ENCODE measurements at regions not wholly inside any gene's neighbourhood (a gene's known extent, or its start where the extent isn't known, plus 50 kb on each side); places are given as distances from the start of the nearest gene placed in this dataset.

DNA sequence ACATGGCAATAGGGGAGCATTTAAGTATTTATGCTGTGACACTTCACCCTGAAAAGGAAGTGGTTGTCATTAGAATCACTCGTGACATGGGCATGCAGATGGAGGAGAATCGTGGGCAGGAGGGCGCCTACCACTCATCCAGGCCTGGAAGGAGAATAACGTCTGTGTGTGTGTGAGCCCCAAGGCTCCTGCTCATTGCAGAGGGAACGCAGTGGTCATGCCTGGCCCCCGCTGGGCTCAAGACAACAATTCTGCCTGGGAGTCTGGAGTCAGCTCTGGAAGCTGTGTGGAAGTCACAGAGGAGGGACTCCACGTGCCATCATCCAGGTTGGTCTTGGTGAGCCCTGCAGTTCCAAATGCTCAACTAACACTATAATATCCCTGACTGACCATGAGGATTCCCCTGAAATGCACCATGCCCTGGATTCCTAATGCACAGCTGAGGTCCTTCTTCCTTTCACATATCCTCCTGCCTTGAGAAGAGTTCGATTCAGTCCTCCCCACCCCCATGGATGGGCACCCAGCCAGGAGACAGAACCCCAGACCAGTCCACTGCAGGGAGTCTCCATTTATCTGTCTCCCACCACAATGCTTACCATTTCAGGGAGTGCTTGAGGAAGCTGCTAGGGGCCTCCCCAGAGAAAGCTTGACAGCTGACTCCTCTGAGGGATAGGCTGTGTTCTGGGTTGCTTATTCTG is 446.9 kb upstream of the B3GAT1 start:
- Histone ChIP-seq H3K9ac (ENCODE audit: low read length in 3 of 3) (no peak overlapping the region), H3K4me3 (ENCODE audit: low read length in 3 of 3) (no peak overlapping the region), H3K27ac (ENCODE audit: low read depth in 2 of 2, low read length in 2 of 2) (no peak overlapping the region), H3K36me3 (ENCODE audit: control insufficient read depth in 2 of 3, insufficient read depth in 3 of 3, low read length in 3 of 3) (no peaks in the 10 kb centered on the region), H3K9me3 (ENCODE audit: control insufficient read depth in 2 of 3, insufficient read depth in 1 of 3, low read length in 3 of 3) (no peaks in the 10 kb centered on the region), H3K4me1 (ENCODE audit: control insufficient read depth in 2 of 3, insufficient read depth in 2 of 3, low read depth in 1 of 3, low read length in 3 of 3) (no peaks in the 10 kb centered on the region), H3K27me3 (ENCODE audit: control insufficient read depth, insufficient read depth, low read length) (no peaks in the 10 kb centered on the region)
- no peak for FAIRE-seq
- TF ChIP-seq, protein P1, sequence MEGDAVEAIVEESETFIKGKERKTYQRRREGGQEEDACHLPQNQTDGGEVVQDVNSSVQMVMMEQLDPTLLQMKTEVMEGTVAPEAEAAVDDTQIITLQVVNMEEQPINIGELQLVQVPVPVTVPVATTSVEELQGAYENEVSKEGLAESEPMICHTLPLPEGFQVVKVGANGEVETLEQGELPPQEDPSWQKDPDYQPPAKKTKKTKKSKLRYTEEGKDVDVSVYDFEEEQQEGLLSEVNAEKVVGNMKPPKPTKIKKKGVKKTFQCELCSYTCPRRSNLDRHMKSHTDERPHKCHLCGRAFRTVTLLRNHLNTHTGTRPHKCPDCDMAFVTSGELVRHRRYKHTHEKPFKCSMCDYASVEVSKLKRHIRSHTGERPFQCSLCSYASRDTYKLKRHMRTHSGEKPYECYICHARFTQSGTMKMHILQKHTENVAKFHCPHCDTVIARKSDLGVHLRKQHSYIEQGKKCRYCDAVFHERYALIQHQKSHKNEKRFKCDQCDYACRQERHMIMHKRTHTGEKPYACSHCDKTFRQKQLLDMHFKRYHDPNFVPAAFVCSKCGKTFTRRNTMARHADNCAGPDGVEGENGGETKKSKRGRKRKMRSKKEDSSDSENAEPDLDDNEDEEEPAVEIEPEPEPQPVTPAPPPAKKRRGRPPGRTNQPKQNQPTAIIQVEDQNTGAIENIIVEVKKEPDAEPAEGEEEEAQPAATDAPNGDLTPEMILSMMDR (IDR thresholded peaks at IDR 0.05; ENCODE audit: borderline replicate concordance, extremely low read depth, insufficient read depth): no peak
- DNase-seq: no peak
- intact Hi-C loops (cut with DNase I): no loop called here

DNA sequence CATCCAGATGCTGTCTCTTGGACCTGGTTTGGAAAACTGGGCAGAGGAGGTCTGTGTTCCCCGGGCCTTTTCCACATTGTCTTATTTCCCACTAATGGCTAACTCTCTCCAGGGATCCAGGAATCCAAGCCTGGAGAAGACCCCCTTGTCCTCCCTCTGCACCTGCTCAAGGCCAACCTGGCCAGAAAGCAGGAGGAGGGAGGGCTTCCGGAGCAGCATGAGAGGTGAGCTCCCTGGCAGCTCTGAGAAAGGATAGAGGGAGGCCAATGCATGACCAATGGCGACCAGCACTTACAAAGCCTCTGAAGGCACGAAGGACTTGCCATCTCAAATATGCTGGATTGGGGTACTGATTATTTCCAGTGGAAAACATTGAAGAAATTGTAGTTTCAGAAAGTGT is 445.0 kb upstream of the B3GAT1 start:
- TF ChIP-seq, protein P1 (IDR thresholded peaks at IDR 0.05; ENCODE audit: borderline replicate concordance, extremely low read depth, insufficient read depth): no peak
- no peaks in the 10 kb centered on the region for H3K27me3 ChIP-seq (ENCODE audit: control insufficient read depth, insufficient read depth, low read length)
- no peaks in the 10 kb centered on the region for H3K9me3 ChIP-seq (ENCODE audit: control insufficient read depth in 2 of 3, insufficient read depth in 1 of 3, low read length in 3 of 3)
- no peak overlapping the region for H3K4me3 ChIP-seq (ENCODE audit: low read length in 3 of 3)
- H3K27ac ChIP-seq (ENCODE audit: low read depth in 2 of 2, low read length in 2 of 2): no peak overlapping the region
- FAIRE-seq: no peak
- intact Hi-C loops (cut with DNase I): no loop called here
- no peak for DNase-seq
- H3K36me3 ChIP-seq (ENCODE audit: control insufficient read depth in 2 of 3, insufficient read depth in 3 of 3, low read length in 3 of 3): no peaks in the 10 kb centered on the region
- no peaks in the 10 kb centered on the region for H3K4me1 ChIP-seq (ENCODE audit: control insufficient read depth in 2 of 3, insufficient read depth in 2 of 3, low read depth in 1 of 3, low read length in 3 of 3)
- no peak overlapping the region for H3K9ac ChIP-seq (ENCODE audit: low read length in 3 of 3)

DNA sequence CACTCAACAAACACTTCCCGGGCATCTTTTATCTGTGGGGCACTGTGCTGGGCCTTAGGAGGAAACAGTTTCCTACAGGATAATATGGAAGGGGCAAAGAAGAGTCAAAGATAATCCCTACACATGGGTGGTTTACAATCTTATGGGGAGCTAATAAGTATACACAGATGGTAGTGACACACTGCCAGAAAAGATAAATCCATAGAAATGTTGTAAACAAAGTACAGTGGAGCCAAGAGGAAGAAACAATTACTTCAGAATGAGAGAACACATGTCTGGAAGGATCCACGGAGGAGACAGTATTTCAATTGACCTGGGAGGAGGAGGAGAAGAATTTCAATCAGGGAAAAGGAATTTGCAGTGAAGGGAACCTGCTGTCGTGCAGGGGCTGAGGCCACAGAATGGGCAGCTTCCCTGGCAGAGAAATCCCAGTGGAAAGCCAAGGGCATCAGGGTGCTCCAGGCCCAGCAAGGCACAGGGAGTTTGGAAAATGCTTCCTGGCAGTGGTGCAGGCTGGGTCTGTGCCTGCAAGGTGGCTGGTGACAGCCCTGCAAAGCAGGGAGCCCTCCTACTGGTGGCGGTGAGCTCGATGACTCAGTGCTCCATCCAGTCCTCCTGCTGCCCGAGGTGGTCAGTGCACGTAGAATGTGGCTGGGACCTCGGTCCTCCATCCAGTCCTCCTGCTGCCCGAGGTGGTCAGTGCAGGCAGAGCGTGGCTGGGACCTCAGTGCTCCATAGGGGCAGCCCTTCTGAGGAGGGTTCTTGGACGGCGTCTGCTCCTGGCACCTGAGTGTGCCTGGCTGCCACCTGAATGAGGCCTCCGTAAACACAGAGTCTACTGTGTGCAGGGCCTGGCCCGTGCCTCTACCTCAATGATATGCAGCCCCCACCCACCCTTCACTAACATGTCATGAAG is 444.3 kb upstream of the B3GAT1 start:
- peaks cover 0 to 2% (median 0%) of the 10 kb centered on the region in 3 donors for H3K9me3 ChIP-seq (ENCODE audit: control insufficient read depth in 2 of 3, insufficient read depth in 1 of 3, low read length in 3 of 3)
- no peak for FAIRE-seq
- no peak overlapping the region for H3K27ac ChIP-seq (ENCODE audit: low read depth in 2 of 2, low read length in 2 of 2)
- peaks cover 0 to 3% (median 0%) of the 10 kb centered on the region in 3 donors for H3K4me1 ChIP-seq (ENCODE audit: control insufficient read depth in 2 of 3, insufficient read depth in 2 of 3, low read depth in 1 of 3, low read length in 3 of 3)
- TF ChIP-seq, protein P1 (IDR thresholded peaks at IDR 0.05; ENCODE audit: borderline replicate concordance, extremely low read depth, insufficient read depth): no peak
- no peak overlapping the region for H3K4me3 ChIP-seq (ENCODE audit: low read length in 3 of 3)
- peaks cover 3% of the 10 kb centered on the region for H3K27me3 ChIP-seq (ENCODE audit: control insufficient read depth, insufficient read depth, low read length)
- intact Hi-C loops (cut with DNase I): no loop called here
- no peak for DNase-seq
- H3K36me3 ChIP-seq (ENCODE audit: control insufficient read depth in 2 of 3, insufficient read depth in 3 of 3, low read length in 3 of 3): no peaks in the 10 kb centered on the region
- H3K9ac ChIP-seq (ENCODE audit: low read length in 3 of 3): no peak overlapping the region
